ENCODE measurements at regions not wholly inside any gene's neighbourhood (a gene's known extent, or its start where the extent isn't known, plus 50 kb on each side); places are given as distances from the start of the nearest gene placed in this dataset.

DNA sequence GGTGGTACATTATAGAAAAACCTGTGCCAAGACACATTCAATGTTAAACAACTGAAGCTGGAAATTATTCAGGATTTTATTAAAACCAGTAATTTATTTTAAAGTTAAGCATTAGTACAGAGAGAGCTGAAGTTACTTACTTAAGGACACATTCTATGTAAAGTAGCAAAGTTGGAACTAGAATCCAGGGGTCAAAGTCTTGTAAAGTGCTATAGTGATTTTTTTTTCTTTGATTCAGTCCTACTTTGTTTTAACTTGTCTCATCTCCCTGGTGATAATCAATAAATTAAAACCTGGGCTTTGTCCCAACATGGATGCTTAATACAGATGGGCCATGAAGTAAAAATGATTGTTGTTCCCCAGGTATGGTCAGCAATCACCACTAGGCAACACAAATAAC is 1271.8 kb upstream of the CHAC2 start:
- TF ChIP-seq, protein P1, sequence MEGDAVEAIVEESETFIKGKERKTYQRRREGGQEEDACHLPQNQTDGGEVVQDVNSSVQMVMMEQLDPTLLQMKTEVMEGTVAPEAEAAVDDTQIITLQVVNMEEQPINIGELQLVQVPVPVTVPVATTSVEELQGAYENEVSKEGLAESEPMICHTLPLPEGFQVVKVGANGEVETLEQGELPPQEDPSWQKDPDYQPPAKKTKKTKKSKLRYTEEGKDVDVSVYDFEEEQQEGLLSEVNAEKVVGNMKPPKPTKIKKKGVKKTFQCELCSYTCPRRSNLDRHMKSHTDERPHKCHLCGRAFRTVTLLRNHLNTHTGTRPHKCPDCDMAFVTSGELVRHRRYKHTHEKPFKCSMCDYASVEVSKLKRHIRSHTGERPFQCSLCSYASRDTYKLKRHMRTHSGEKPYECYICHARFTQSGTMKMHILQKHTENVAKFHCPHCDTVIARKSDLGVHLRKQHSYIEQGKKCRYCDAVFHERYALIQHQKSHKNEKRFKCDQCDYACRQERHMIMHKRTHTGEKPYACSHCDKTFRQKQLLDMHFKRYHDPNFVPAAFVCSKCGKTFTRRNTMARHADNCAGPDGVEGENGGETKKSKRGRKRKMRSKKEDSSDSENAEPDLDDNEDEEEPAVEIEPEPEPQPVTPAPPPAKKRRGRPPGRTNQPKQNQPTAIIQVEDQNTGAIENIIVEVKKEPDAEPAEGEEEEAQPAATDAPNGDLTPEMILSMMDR (conservative IDR thresholded peaks at IDR 0.05; ENCODE audit: low read depth, low read length) = no peak
- TF ChIP-seq EZH2 (IDR thresholded peaks at IDR 0.05; ENCODE audit: borderline replicate concordance, low read depth, low read length, poor library complexity, severe bottlenecking) = no peak
